Suprapubic skin (tissue), 4 donors: ENCODE measurements at regions not wholly inside any gene's neighbourhood (a gene's known extent, or its start where the extent isn't known, plus 50 kb on each side); places are given as distances from the start of the nearest gene placed in this dataset.

ENCODE experiments used
- DNase-seq, 2 donors: peaks; one replicate each; pipeline ENCODE4 v3.0.0-alpha.2; 2019; ENCODE audit warnings: low spot score in 2 of 2
- H3K27ac ChIP-seq: fragments of 200-600 bp; sonication (generic); one replicate; pipeline ENCODE4 v1.5.1; 2019
- H3K27me3 ChIP-seq: fragments of 200-600 bp; sonication (generic); one replicate; pipeline ENCODE4 v1.5.1; 2019
- H3K36me3 ChIP-seq: fragments of 200-600 bp; sonication (generic); one replicate; pipeline ENCODE4 v1.5.1; 2019
- H3K4me1 ChIP-seq: fragments of 200-600 bp; sonication (generic); one replicate; pipeline ENCODE4 v1.5.1; 2019
- H3K4me3 ChIP-seq: fragments of 200-600 bp; sonication (generic); one replicate; pipeline ENCODE4 v1.5.1; 2019; ENCODE audit warnings: mild to moderate bottlenecking
- H3K9me3 ChIP-seq: fragments of 200-600 bp; sonication (generic); one replicate; pipeline ENCODE4 v1.5.1; 2019
- CTCF ChIP-seq, 2 donors: fragments of 200-600 bp in 1 of 2; fragments of 450-650 bp in 1 of 2; sonication (generic) in 1 of 2; IDR thresholded peaks; one replicate each; pipeline ENCODE4 v1.5.1; 2016 to 2019; ENCODE audit warnings: antibody characterized with exemption in 2 of 2, mild to moderate bottlenecking in 1 of 2, moderate library complexity in 1 of 2
- EP300 ChIP-seq: sonication (generic); formaldehyde crosslinking; IDR thresholded peaks from one replicate; pipeline ENCODE4 v1.6.1; 2017; ENCODE audit warnings: antibody characterized with exemption
- POLR2A ChIP-seq, 2 donors: fragments of 450-650 bp; IDR thresholded peaks; one replicate each; pipeline ENCODE4 v1.6.1; 2017; ENCODE audit warnings: antibody characterized with exemption in 2 of 2, mild to moderate bottlenecking in 2 of 2, moderate library complexity in 2 of 2
- POLR2AphosphoS5 ChIP-seq, 3 donors: sonication (generic); formaldehyde crosslinking; IDR thresholded peaks; one replicate each; pipeline ENCODE4 v1.6.1; 2017; ENCODE audit warnings: antibody characterized with exemption in 3 of 3
- WGBS: methylation state at CpG from one replicate; pipeline ENCODE4 v1.1.5; 2018; 5-methylcytosine and 5-hydroxymethylcytosine counted together

- no peak overlapping the region for H3K27ac ChIP-seq
- no peaks in the 10 kb centered on the region for H3K4me1 ChIP-seq
- DNase-seq, result no peak
- no peak for TF ChIP-seq POLR2A (IDR thresholded peaks at IDR 0.05)
- TF ChIP-seq POLR2AphosphoS5 (IDR thresholded peaks at IDR 0.05), result no peak
- TF ChIP-seq EP300, result no peak
- no peak for TF ChIP-seq CTCF (IDR thresholded peaks at IDR 0.05)
- H3K27me3 ChIP-seq, result no peaks in the 10 kb centered on the region
- H3K9me3 ChIP-seq, result peaks cover 50% of the 10 kb centered on the region
- H3K4me3 ChIP-seq, result no peak overlapping the region
- H3K36me3 ChIP-seq, result no peaks in the 10 kb centered on the region
- WGBS, result 97% methylated on average over 6 of the region's 6 CpGs
Measured at GRCh38 chr19:27772059-27772458, 1440.9 kb downstream of the UQCRFS1 start.

- H3K36me3 ChIP-seq, result no peaks in the 10 kb centered on the region
- H3K4me3 ChIP-seq, result no peak overlapping the region
- DNase-seq, result no peak
- TF ChIP-seq POLR2AphosphoS5 (IDR thresholded peaks at IDR 0.05) (no peak), POLR2A (IDR thresholded peaks at IDR 0.05) (no peak), EP300 (no peak), CTCF (IDR thresholded peaks at IDR 0.05) (no peak)
- H3K27ac ChIP-seq, result no peak overlapping the region
- H3K9me3 ChIP-seq, result peaks cover 53% of the 10 kb centered on the region
- H3K4me1 ChIP-seq, result no peaks in the 10 kb centered on the region
- 96% methylated on average over 5 of the region's 5 CpGs for WGBS
- H3K27me3 ChIP-seq, result no peaks in the 10 kb centered on the region
Measured at GRCh38 chr19:27770095-27770494, 1442.9 kb downstream of the UQCRFS1 start.

- 95% methylated on average over 8 of the region's 8 CpGs for WGBS
- TF ChIP-seq EP300, result no peak
- no peak for TF ChIP-seq CTCF (IDR thresholded peaks at IDR 0.05)
- H3K27ac ChIP-seq, result no peak overlapping the region
- H3K36me3 ChIP-seq, result no peaks in the 10 kb centered on the region
- H3K4me3 ChIP-seq, result no peak overlapping the region
- peaks cover 38% of the 10 kb centered on the region for H3K9me3 ChIP-seq
- no peak for DNase-seq
- H3K27me3 ChIP-seq, result no peaks in the 10 kb centered on the region
- no peaks in the 10 kb centered on the region for H3K4me1 ChIP-seq
Measured at GRCh38 chr19:27767234-27767633, 1445.7 kb downstream of the UQCRFS1 start.

GRCh38 chr19:27765912-27766725 is 1446.8 kb downstream of the UQCRFS1 start:
- Histone ChIP-seq H3K9me3 (peaks cover 32% of the 10 kb centered on the region), H3K4me1 (no peaks in the 10 kb centered on the region), H3K27me3 (no peaks in the 10 kb centered on the region), H3K4me3 (no peak overlapping the region), H3K27ac (no peak overlapping the region), H3K36me3 (no peaks in the 10 kb centered on the region)
- DNase-seq, result peak in 1 of 2 donors; percentile 16
- 89% methylated on average over 12 of the region's 12 CpGs for WGBS
- TF ChIP-seq EP300, result no peak
- TF ChIP-seq CTCF (IDR thresholded peaks at IDR 0.05), result no peak
- TF ChIP-seq POLR2A (IDR thresholded peaks at IDR 0.05), result no peak
- TF ChIP-seq POLR2AphosphoS5 (IDR thresholded peaks at IDR 0.05), result no peak

GRCh38 chr19:27765397-27765796 is 1447.6 kb downstream of the UQCRFS1 start:
- Histone ChIP-seq H3K36me3 (no peaks in the 10 kb centered on the region), H3K4me1 (no peaks in the 10 kb centered on the region), H3K9me3 (peaks cover 26% of the 10 kb centered on the region), H3K27ac (no peak overlapping the region), H3K27me3 (no peaks in the 10 kb centered on the region), H3K4me3 (no peak overlapping the region)
- 84% methylated on average over 7 of the region's 7 CpGs for WGBS
- TF ChIP-seq CTCF (IDR thresholded peaks at IDR 0.05), result no peak
- DNase-seq, result peak in 1 of 2 donors; percentile 43
